ENCODE measurements at regions not wholly inside any gene's neighbourhood (a gene's known extent, or its start where the extent isn't known, plus 50 kb on each side); places are given as distances from the start of the nearest gene placed in this dataset.

DNA sequence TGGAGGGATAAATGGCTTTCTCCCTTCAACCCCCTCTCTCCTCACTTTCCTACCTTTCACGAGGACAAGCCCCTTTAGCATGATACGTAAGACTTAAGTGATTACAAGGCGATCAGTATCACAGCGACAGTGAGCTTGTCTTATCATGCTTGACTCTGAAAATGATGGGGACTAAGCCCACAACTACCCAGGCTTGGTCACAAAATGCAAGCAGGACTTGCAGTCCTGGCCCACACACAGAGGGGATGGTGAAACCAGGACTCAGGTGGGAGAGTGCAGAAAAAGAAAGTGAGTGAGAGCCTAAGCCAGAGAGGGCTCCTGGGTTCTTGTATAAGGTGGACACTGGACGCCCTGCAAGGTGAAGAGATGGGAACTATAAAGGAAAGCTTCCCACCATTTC is 95.7 kb upstream of the ARL4C start:
- no peaks in the 10 kb centered on the region for H3K36me3 ChIP-seq
- no peak for TF ChIP-seq POLR2AphosphoS5 (IDR thresholded peaks at IDR 0.05; ENCODE audit: insufficient read depth in 1 of 2, low read depth in 1 of 2)
- no peaks in the 10 kb centered on the region for H3K9me3 ChIP-seq
- no peaks in the 10 kb centered on the region for H3K4me1 ChIP-seq
- no peak for DNase-seq (ENCODE audit: extremely low spot score in 2 of 2)
- H3K27ac ChIP-seq = no peak overlapping the region
- intact Hi-C loops (cut with DNase I) = no loop called here
- H3K4me3 ChIP-seq = no peak overlapping the region
- H3K27me3 ChIP-seq = no peaks in the 10 kb centered on the region

DNA sequence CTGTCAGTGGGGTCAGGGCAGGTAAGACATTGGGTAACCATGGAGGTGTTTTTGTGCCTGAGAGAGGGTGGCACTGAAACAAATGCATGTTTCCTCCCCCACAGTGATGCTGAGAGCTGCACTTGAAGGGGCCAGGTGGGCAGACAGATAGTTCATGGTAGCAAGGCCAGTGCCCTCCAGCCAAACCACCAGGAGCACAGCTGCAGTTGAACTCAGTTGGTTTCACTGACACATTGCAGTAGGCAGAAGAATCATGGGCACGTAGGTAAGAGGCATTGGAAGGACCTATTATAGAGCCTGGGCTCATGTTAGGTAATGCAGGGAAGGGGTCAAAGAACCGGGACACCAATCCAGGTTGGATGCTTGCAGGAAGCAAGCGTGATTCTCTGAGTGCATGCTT is 93.2 kb upstream of the ARL4C start:
- H3K27ac ChIP-seq = no peak overlapping the region
- no peaks in the 10 kb centered on the region for H3K4me1 ChIP-seq
- TF ChIP-seq POLR2AphosphoS5 (IDR thresholded peaks at IDR 0.05; ENCODE audit: insufficient read depth in 1 of 2, low read depth in 1 of 2) = no peak
- TF ChIP-seq, protein P1, sequence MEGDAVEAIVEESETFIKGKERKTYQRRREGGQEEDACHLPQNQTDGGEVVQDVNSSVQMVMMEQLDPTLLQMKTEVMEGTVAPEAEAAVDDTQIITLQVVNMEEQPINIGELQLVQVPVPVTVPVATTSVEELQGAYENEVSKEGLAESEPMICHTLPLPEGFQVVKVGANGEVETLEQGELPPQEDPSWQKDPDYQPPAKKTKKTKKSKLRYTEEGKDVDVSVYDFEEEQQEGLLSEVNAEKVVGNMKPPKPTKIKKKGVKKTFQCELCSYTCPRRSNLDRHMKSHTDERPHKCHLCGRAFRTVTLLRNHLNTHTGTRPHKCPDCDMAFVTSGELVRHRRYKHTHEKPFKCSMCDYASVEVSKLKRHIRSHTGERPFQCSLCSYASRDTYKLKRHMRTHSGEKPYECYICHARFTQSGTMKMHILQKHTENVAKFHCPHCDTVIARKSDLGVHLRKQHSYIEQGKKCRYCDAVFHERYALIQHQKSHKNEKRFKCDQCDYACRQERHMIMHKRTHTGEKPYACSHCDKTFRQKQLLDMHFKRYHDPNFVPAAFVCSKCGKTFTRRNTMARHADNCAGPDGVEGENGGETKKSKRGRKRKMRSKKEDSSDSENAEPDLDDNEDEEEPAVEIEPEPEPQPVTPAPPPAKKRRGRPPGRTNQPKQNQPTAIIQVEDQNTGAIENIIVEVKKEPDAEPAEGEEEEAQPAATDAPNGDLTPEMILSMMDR (IDR thresholded peaks at IDR 0.05) = no peak
- TF ChIP-seq POLR2A (IDR thresholded peaks at IDR 0.05) = no peak
- no peaks in the 10 kb centered on the region for H3K36me3 ChIP-seq
- no peak overlapping the region for H3K4me3 ChIP-seq
- intact Hi-C loops (cut with DNase I) = no loop called here
- no peaks in the 10 kb centered on the region for H3K27me3 ChIP-seq
- H3K9me3 ChIP-seq = no peaks in the 10 kb centered on the region
- DNase-seq (ENCODE audit: extremely low spot score in 2 of 2) = peak; percentile 12 to 67

DNA sequence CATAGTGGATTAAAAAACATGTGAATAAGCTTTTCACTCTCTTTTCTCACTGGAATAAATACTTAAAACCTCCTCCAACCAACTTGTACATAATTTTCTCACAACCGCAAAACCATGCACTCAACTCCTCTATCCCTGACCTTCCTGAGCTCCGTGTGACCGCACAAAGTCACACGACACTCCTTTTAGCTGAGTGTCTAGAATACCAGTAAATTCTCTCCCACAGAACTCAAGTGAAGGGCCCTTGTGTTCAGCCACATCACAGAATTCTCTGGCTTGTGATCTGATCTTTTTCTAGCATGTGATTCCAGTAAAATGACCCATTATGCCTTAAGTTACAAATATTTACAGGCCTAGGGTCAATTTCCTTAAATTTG is 91.2 kb upstream of the ARL4C start:
- intact Hi-C loops (cut with DNase I) = no loop called here
- Histone ChIP-seq H3K27ac (no peak overlapping the region), H3K9me3 (no peaks in the 10 kb centered on the region), H3K27me3 (no peaks in the 10 kb centered on the region), H3K36me3 (no peaks in the 10 kb centered on the region), H3K4me3 (no peak overlapping the region), H3K4me1 (no peaks in the 10 kb centered on the region)
- no peak for DNase-seq (ENCODE audit: extremely low spot score in 2 of 2)
- TF ChIP-seq POLR2A (IDR thresholded peaks at IDR 0.05) (no peak), POLR2AphosphoS5 (IDR thresholded peaks at IDR 0.05; ENCODE audit: insufficient read depth in 1 of 2, low read depth in 1 of 2) (no peak)
- TF ChIP-seq, protein P1 (IDR thresholded peaks at IDR 0.05) = no peak

DNA sequence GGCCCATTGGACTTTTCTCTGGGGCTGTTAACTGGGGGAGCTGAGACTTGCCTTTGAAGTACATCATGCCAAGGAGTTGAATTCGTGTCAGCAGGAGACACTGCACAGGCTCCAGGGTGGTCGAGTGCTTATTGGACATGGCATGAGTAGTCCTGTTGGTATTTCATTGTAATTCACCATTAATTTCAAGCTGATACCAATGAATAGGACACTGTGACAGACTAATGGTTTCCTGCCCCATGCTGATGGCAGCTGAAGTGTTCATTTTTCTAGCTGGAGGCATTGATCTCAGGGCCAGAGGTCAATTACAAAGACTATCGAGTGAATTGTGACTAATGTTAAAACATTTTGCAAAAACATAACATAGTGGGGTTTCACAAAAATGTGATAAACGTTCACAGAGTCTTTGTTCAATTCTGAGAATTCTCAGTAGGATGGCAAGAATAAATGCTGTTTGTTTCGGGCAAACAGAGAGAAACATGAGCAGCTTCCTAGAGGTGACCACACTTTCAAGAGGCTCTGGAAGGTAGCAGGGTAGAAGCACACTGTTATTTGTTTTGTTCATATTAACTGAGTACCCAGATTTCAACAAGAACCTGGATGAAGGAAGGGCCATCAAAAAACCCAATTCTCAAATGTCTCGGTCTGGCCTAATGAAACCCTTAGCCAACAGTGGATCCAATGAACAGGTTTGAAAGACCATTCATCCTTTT is 90.6 kb upstream of the ARL4C start:
- no peaks in the 10 kb centered on the region for H3K27me3 ChIP-seq
- no peaks in the 10 kb centered on the region for H3K4me1 ChIP-seq
- intact Hi-C loops (cut with DNase I) = no loop called here
- H3K36me3 ChIP-seq = no peaks in the 10 kb centered on the region
- DNase-seq (ENCODE audit: extremely low spot score in 2 of 2) = no peak
- no peak overlapping the region for H3K4me3 ChIP-seq
- no peak for TF ChIP-seq POLR2AphosphoS5 (IDR thresholded peaks at IDR 0.05; ENCODE audit: insufficient read depth in 1 of 2, low read depth in 1 of 2)
- no peak for TF ChIP-seq POLR2A (IDR thresholded peaks at IDR 0.05)
- TF ChIP-seq, protein P1 (IDR thresholded peaks at IDR 0.05) = no peak
- H3K27ac ChIP-seq = no peak overlapping the region
- no peaks in the 10 kb centered on the region for H3K9me3 ChIP-seq

DNA sequence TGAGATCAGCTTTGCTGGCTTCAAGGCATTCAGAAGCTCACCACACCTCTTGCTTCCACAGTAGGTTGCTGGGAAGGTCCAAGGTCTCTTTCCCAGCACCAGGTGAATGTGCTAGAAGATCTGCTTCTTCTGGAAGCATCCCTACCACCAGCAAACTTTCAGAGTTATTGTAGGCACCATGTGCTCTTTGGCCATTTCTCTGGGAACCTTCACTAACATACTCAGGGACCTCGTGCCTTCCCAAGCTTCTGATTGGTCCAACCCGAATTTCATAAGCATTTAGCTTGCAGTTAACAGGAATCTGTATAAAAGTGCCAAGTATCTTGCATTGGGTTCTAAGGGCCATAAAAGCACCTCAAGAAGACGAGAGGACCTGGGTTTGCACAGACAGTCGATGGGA is 86.5 kb upstream of the ARL4C start:
- no peaks in the 10 kb centered on the region for H3K4me1 ChIP-seq
- H3K27ac ChIP-seq = no peak overlapping the region
- intact Hi-C loops (cut with DNase I) = no loop called here
- no peak overlapping the region for H3K4me3 ChIP-seq
- H3K9me3 ChIP-seq = no peaks in the 10 kb centered on the region
- DNase-seq (ENCODE audit: extremely low spot score in 2 of 2) = no peak
- TF ChIP-seq POLR2AphosphoS5 (IDR thresholded peaks at IDR 0.05; ENCODE audit: insufficient read depth in 1 of 2, low read depth in 1 of 2) (no peak), POLR2A (IDR thresholded peaks at IDR 0.05) (no peak)
- no peaks in the 10 kb centered on the region for H3K27me3 ChIP-seq
- no peaks in the 10 kb centered on the region for H3K36me3 ChIP-seq

DNA sequence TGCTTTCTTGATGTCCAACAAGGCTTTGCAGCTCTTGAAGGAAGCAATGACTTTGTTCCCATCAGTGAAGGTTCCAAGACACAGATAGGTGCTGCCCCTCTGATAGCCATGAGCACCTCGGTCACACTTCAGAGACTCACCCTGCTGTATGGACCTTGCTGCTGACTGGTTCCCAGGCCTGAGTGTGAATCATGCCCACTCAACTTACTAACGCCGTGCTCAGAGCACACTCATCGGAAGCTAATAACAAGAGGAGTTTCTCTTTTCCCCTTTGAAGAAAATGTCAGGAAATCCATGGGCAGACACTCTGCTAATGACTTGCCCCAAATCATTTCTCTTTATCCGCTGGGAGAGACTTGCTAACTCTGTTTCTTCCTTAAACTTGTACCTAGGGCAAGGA is 83.8 kb upstream of the ARL4C start:
- H3K27me3 ChIP-seq = no peaks in the 10 kb centered on the region
- H3K9me3 ChIP-seq = no peaks in the 10 kb centered on the region
- TF ChIP-seq POLR2AphosphoS5 (IDR thresholded peaks at IDR 0.05; ENCODE audit: insufficient read depth in 1 of 2, low read depth in 1 of 2) = no peak
- no peak for TF ChIP-seq POLR2A (IDR thresholded peaks at IDR 0.05)
- TF ChIP-seq, protein P1 (IDR thresholded peaks at IDR 0.05) = no peak
- no peak for DNase-seq (ENCODE audit: extremely low spot score in 2 of 2)
- intact Hi-C loops (cut with DNase I) = no loop called here
- H3K36me3 ChIP-seq = no peaks in the 10 kb centered on the region
- H3K4me3 ChIP-seq = no peak overlapping the region
- no peaks in the 10 kb centered on the region for H3K4me1 ChIP-seq
- no peak overlapping the region for H3K27ac ChIP-seq

Measured in vagina (tissue), 2 donors.